ENCODE measurements at regions not wholly inside any gene's neighbourhood (a gene's known extent, or its start where the extent isn't known, plus 50 kb on each side); places are given as distances from the start of the nearest gene placed in this dataset.
A peak's percentile ranks its signal among the peaks of the same experiment; 100 is the strongest.

DNA sequence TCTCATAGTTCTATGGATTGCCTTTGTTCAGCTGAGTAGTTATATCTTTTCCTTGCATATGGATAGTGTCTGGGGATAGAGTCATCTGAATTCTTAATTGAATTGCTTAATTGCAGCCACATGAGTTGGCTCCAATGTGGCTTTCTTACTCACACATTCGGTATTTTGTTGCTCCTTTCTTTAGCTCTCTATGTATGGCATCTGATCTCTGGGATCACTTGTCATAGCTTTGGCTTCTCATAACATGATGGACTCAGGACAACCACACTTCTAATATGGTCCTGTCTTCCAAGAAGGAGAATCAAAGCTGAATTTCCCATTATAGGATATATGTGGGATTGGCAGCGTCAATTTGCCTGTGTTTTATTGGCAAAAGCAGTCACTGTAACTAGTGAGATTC lies 716.2 kb downstream of the NCAM2 start:
- Histone ChIP-seq H3K4me1 (ENCODE audit: control insufficient read depth, insufficient read depth, low read length) (no peaks in the 10 kb centered on the region), H3K4me3 (ENCODE audit: low read depth, low read length) (no peak overlapping the region), H3K9me3 (ENCODE audit: control insufficient read depth, insufficient read depth, low read length) (no peaks in the 10 kb centered on the region), H3K36me3 (ENCODE audit: control insufficient read depth, insufficient read depth, low read length) (no peaks in the 10 kb centered on the region), H3K27me3 (ENCODE audit: control insufficient read depth, insufficient read depth, low read length) (no peaks in the 10 kb centered on the region), H3K27ac (ENCODE audit: low read depth, low read length) (no peak overlapping the region)
- no CpG with 5 or more reads among the region's 2 CpGs for WGBS (ENCODE audit: insufficient coverage)
- peak in 1 of 6 donors; percentile 11 for DNase-seq (ENCODE audit: low read depth in 4 of 6, low spot score in 6 of 6)

GRCh38 chr21:21715266-21715969 lies 717.2 kb downstream of the NCAM2 start:
- DNase-seq (ENCODE audit: low read depth in 4 of 6, low spot score in 6 of 6): no peak
- no peaks in the 10 kb centered on the region for H3K4me1 ChIP-seq (ENCODE audit: control insufficient read depth, insufficient read depth, low read length)
- no peaks in the 10 kb centered on the region for H3K27me3 ChIP-seq (ENCODE audit: control insufficient read depth, insufficient read depth, low read length)
- 90% methylated on average over 2 of the region's 7 CpGs for WGBS (ENCODE audit: insufficient coverage)
- no peak overlapping the region for H3K4me3 ChIP-seq (ENCODE audit: low read depth, low read length)
- H3K27ac ChIP-seq (ENCODE audit: low read depth, low read length): no peak overlapping the region
- no peaks in the 10 kb centered on the region for H3K9me3 ChIP-seq (ENCODE audit: control insufficient read depth, insufficient read depth, low read length)
- no peaks in the 10 kb centered on the region for H3K36me3 ChIP-seq (ENCODE audit: control insufficient read depth, insufficient read depth, low read length)

- 93% methylated on average over 2 of the region's 2 CpGs for WGBS (ENCODE audit: insufficient coverage)
- H3K27ac ChIP-seq (ENCODE audit: low read depth, low read length): no peak overlapping the region
- H3K36me3 ChIP-seq (ENCODE audit: control insufficient read depth, insufficient read depth, low read length): no peaks in the 10 kb centered on the region
- no peak overlapping the region for H3K4me3 ChIP-seq (ENCODE audit: low read depth, low read length)
- no peaks in the 10 kb centered on the region for H3K4me1 ChIP-seq (ENCODE audit: control insufficient read depth, insufficient read depth, low read length)
- H3K9me3 ChIP-seq (ENCODE audit: control insufficient read depth, insufficient read depth, low read length): no peaks in the 10 kb centered on the region
- no peak for DNase-seq (ENCODE audit: low read depth in 4 of 6, low spot score in 6 of 6)
- H3K27me3 ChIP-seq (ENCODE audit: control insufficient read depth, insufficient read depth, low read length): no peaks in the 10 kb centered on the region
These were observed 724.5 kb downstream of the NCAM2 start for GRCh38 chr21:21722731-21723130.

- H3K9me3 ChIP-seq (ENCODE audit: control insufficient read depth, insufficient read depth, low read length): no peaks in the 10 kb centered on the region
- no peak for DNase-seq (ENCODE audit: low read depth in 4 of 6, low spot score in 6 of 6)
- H3K27ac ChIP-seq (ENCODE audit: low read depth, low read length): no peak overlapping the region
- H3K4me3 ChIP-seq (ENCODE audit: low read depth, low read length): no peak overlapping the region
- WGBS (ENCODE audit: insufficient coverage): 86% methylated on average over 1 of the region's 5 CpGs
- no peaks in the 10 kb centered on the region for H3K36me3 ChIP-seq (ENCODE audit: control insufficient read depth, insufficient read depth, low read length)
- no peaks in the 10 kb centered on the region for H3K4me1 ChIP-seq (ENCODE audit: control insufficient read depth, insufficient read depth, low read length)
- H3K27me3 ChIP-seq (ENCODE audit: control insufficient read depth, insufficient read depth, low read length): no peaks in the 10 kb centered on the region
These were observed 732.3 kb downstream of the NCAM2 start for GRCh38 chr21:21730512-21730911.

- Histone ChIP-seq H3K36me3 (ENCODE audit: control insufficient read depth, insufficient read depth, low read length) (no peaks in the 10 kb centered on the region), H3K27ac (ENCODE audit: low read depth, low read length) (no peak overlapping the region), H3K27me3 (ENCODE audit: control insufficient read depth, insufficient read depth, low read length) (no peaks in the 10 kb centered on the region), H3K4me1 (ENCODE audit: control insufficient read depth, insufficient read depth, low read length) (no peaks in the 10 kb centered on the region), H3K9me3 (ENCODE audit: control insufficient read depth, insufficient read depth, low read length) (no peaks in the 10 kb centered on the region), H3K4me3 (ENCODE audit: low read depth, low read length) (no peak overlapping the region)
- WGBS (ENCODE audit: insufficient coverage): 100% methylated on average over 3 of the region's 6 CpGs
- no peak for DNase-seq (ENCODE audit: low read depth in 4 of 6, low spot score in 6 of 6)
These were observed 733.4 kb downstream of the NCAM2 start for GRCh38 chr21:21731626-21732025.

DNA sequence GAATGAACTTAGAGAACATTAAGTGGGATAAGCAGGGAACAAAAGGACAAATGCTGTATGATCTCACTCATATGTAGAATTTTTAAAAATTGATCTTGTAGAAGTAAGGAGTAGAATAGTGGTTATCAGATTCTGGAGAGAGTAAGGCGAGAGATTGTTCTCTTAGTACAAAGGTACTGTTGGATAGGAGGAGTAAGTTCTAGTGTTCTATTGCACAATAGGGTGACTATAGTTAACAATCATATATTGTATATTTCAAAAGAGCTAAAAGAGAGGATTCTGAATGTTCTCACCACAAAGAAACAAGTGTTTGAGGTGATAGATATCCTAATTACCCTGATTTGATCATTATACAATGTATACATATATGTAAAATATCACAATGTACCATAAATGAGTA lies 735.9 kb downstream of the NCAM2 start:
- H3K4me3 ChIP-seq (ENCODE audit: low read depth, low read length): no peak overlapping the region
- H3K9me3 ChIP-seq (ENCODE audit: control insufficient read depth, insufficient read depth, low read length): no peaks in the 10 kb centered on the region
- no peak for DNase-seq (ENCODE audit: low read depth in 4 of 6, low spot score in 6 of 6)
- H3K36me3 ChIP-seq (ENCODE audit: control insufficient read depth, insufficient read depth, low read length): no peaks in the 10 kb centered on the region
- no peaks in the 10 kb centered on the region for H3K27me3 ChIP-seq (ENCODE audit: control insufficient read depth, insufficient read depth, low read length)
- H3K4me1 ChIP-seq (ENCODE audit: control insufficient read depth, insufficient read depth, low read length): no peaks in the 10 kb centered on the region
- WGBS (ENCODE audit: insufficient coverage): 100% methylated on average over 1 of the region's 1 CpG
- no peak overlapping the region for H3K27ac ChIP-seq (ENCODE audit: low read depth, low read length)

GRCh38 chr21:21737186-21737585 lies 739.0 kb downstream of the NCAM2 start:
- DNase-seq (ENCODE audit: low read depth in 4 of 6, low spot score in 6 of 6): no peak
- Histone ChIP-seq H3K36me3 (ENCODE audit: control insufficient read depth, insufficient read depth, low read length) (no peaks in the 10 kb centered on the region), H3K9me3 (ENCODE audit: control insufficient read depth, insufficient read depth, low read length) (no peaks in the 10 kb centered on the region), H3K27me3 (ENCODE audit: control insufficient read depth, insufficient read depth, low read length) (no peaks in the 10 kb centered on the region), H3K27ac (ENCODE audit: low read depth, low read length) (no peak overlapping the region), H3K4me1 (ENCODE audit: control insufficient read depth, insufficient read depth, low read length) (no peaks in the 10 kb centered on the region), H3K4me3 (ENCODE audit: low read depth, low read length) (no peak overlapping the region)
- 88% methylated on average over 2 of the region's 7 CpGs for WGBS (ENCODE audit: insufficient coverage)

- no peaks in the 10 kb centered on the region for H3K4me1 ChIP-seq (ENCODE audit: control insufficient read depth, insufficient read depth, low read length)
- H3K9me3 ChIP-seq (ENCODE audit: control insufficient read depth, insufficient read depth, low read length): no peaks in the 10 kb centered on the region
- no peak for DNase-seq (ENCODE audit: low read depth in 4 of 6, low spot score in 6 of 6)
- 100% methylated on average over 3 of the region's 5 CpGs for WGBS (ENCODE audit: insufficient coverage)
- H3K27ac ChIP-seq (ENCODE audit: low read depth, low read length): no peak overlapping the region
- H3K4me3 ChIP-seq (ENCODE audit: low read depth, low read length): no peak overlapping the region
- no peaks in the 10 kb centered on the region for H3K36me3 ChIP-seq (ENCODE audit: control insufficient read depth, insufficient read depth, low read length)
- H3K27me3 ChIP-seq (ENCODE audit: control insufficient read depth, insufficient read depth, low read length): no peaks in the 10 kb centered on the region
These were observed 742.0 kb downstream of the NCAM2 start for GRCh38 chr21:21740207-21740606.

DNA sequence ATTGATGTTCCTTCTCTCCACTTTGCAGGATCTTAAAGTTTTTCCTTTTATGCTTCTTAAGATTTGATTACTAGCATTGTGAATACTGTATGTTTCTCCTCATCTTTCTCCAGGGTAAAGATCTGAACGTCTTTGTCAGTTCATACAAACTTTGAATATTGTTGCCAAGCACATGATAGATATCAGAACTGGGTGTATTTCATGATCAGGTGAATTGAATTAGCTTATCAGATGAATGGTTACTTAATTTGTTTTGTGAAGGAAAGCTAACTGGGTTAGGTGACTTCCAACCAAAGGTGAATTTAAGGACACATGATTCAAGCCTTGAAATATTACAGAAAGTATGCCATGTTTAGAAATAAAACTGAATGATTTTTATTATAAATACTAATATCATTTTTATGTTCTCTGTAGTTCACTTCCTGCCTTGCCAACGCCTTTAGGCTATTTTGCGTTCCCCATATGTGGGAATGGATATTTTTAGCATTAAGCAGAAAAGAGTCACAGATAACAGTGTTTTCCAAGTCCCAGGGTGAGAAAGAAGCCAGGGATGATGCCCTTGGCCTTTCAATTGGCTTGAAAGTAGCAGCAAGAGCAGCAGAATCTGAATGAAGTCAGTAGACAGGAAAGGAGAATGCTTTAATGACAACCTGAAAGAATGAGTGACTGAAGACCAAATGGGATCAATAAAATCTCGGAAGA lies 752.1 kb downstream of the NCAM2 start:
- 100% methylated on average over 2 of the region's 4 CpGs for WGBS (ENCODE audit: insufficient coverage)
- Histone ChIP-seq H3K4me3 (ENCODE audit: low read depth, low read length) (no peak overlapping the region), H3K27ac (ENCODE audit: low read depth, low read length) (no peak overlapping the region), H3K9me3 (ENCODE audit: control insufficient read depth, insufficient read depth, low read length) (no peaks in the 10 kb centered on the region), H3K27me3 (ENCODE audit: control insufficient read depth, insufficient read depth, low read length) (no peaks in the 10 kb centered on the region), H3K4me1 (ENCODE audit: control insufficient read depth, insufficient read depth, low read length) (no peaks in the 10 kb centered on the region), H3K36me3 (ENCODE audit: control insufficient read depth, insufficient read depth, low read length) (no peaks in the 10 kb centered on the region)
- DNase-seq (ENCODE audit: low read depth in 4 of 6, low spot score in 6 of 6): no peak

DNA sequence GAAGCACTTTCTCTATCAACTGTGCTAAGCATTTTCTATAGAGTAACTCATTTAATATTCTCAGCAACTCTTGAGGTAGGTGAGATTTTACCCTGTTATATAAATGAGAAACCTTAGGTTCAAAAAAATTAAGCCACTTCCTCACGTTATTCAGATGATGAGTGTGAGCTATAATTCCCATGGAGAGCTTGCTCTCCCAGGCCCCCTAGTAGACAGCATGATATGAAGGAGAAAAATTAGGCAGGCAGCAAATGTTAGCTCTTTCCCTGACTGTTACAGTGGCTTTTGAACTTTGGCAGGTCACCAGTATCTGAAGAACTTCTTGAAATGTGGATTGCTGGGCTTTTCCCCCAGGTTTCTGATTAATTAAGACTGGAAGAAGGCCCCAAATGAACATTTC lies 753.1 kb downstream of the NCAM2 start:
- H3K4me1 ChIP-seq (ENCODE audit: control insufficient read depth, insufficient read depth, low read length): no peaks in the 10 kb centered on the region
- DNase-seq (ENCODE audit: low read depth in 4 of 6, low spot score in 6 of 6): no peak

More for the DNA sequence above, 753.1 kb downstream of the NCAM2 start:
- Histone ChIP-seq H3K27me3 (ENCODE audit: control insufficient read depth, insufficient read depth, low read length) (no peaks in the 10 kb centered on the region), H3K4me3 (ENCODE audit: low read depth, low read length) (no peak overlapping the region), H3K27ac (ENCODE audit: low read depth, low read length) (no peak overlapping the region), H3K36me3 (ENCODE audit: control insufficient read depth, insufficient read depth, low read length) (no peaks in the 10 kb centered on the region), H3K9me3 (ENCODE audit: control insufficient read depth, insufficient read depth, low read length) (no peaks in the 10 kb centered on the region)
- no CpG with 5 or more reads among the region's 1 CpG for WGBS (ENCODE audit: insufficient coverage)

Data from spinal cord (tissue), 9 donors.